ENCODE measurements at regions not wholly inside any gene's neighbourhood (a gene's known extent, or its start where the extent isn't known, plus 50 kb on each side); places are given as distances from the start of the nearest gene placed in this dataset.
A peak's percentile ranks its signal among the peaks of the same experiment; 100 is the strongest.

DNA sequence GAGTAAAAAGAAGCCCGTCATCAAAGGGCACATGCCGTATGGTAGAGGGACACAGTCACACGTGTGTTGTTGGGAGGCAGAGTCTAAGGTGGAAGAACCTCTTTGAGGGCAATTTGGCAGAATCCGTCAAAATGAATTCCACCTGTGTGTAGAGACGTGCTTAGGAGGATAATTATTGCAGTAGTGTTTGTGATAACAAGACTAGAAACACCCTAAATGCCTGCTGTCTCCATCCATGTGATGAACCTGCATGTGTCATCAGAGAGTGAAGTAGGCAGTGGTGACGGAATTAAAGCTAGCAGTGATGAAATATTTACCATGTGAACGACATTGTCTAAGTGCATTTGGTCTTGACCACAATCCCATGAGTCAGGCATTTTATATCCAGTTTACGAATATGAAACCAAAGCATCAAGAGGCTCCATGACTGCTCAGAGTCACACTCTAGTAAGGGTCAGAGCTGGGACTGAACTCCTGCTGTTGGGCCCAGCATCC, 61.3 kb upstream of the ADORA2B start:
- Histone ChIP-seq H3K9me3 (ENCODE audit: control insufficient read depth in 2 of 2, low read length in 2 of 2) (no peaks in the 10 kb centered on the region), H3K4me1 (ENCODE audit: control insufficient read depth, insufficient read depth, low read length, poor library complexity, severe bottlenecking) (peaks cover 2% of the 10 kb centered on the region)
- no peak for ATAC-seq (ENCODE audit: low read depth in 2 of 2)

DNA sequence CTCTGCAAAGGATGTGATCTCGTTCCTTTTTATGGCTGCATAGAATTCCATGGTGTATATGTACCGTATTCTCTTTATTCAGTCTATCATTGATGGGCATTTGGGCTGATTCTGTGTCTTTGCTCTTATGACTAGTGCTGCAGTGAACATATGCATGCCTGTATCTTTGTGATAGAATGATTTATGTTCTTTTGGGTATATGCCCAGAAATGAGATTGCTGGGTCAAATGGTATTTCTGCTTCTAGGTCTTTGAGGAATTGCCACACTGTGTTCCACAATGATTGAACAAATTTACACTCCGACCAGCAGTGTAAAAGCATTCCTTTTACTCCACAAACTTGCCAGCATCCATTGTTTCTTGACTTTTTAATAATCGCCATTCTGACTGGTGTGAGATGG, 60.2 kb upstream of the ADORA2B start:
- H3K27me3 Mint-ChIP-seq: no peaks in the 10 kb centered on the region

More for the DNA sequence above, 61.3 kb upstream of the ADORA2B start:
- no peak overlapping the region for H3K4me3 ChIP-seq (ENCODE audit: low read depth, low read length)
- no peak for DNase-seq
- Mint-ChIP-seq H3K27ac (peak overlapping the region in 1 of 3 donors; percentile 1), H3K4me1 (no peaks in the 10 kb centered on the region), H3K36me3 (no peaks in the 10 kb centered on the region), H3K4me3 (no peak overlapping the region), H3K27me3 (no peaks in the 10 kb centered on the region), H3K9me3 (peaks cover 0 to 2% (median 0%) of the 10 kb centered on the region in 7 donors)
- H3K36me3 ChIP-seq (ENCODE audit: control insufficient read depth, insufficient read depth, low read length): no peaks in the 10 kb centered on the region
- H3K27me3 ChIP-seq (ENCODE audit: control insufficient read depth, insufficient read depth, low read length): peaks cover 4% of the 10 kb centered on the region
- no peak overlapping the region for H3K27ac ChIP-seq (ENCODE audit: insufficient read depth, low read length, poor library complexity, severe bottlenecking)

DNA sequence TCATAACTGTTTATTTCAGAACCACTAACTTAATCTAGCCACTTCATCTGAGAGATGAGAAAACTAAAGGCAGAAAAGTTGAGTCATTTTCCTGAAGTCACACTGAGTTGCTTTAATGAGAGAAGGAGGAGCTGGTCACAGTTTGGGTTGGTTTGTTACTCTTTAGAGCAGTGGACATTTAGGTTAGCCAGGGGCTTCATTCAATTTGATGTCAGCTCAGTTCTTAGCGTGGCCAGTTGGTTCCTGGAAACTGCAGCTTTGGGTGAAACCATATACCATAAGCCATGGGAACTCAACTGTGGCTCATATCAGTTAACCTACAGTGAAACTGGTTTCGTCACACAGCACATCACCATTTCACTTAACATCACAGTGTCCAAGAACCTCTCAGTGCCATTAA, 59.2 kb upstream of the ADORA2B start:
- ATAC-seq (ENCODE audit: low read depth in 2 of 2) (no peak), DNase-seq (no peak)
- H3K27me3 Mint-ChIP-seq: no peaks in the 10 kb centered on the region
- H3K9me3 ChIP-seq (ENCODE audit: control insufficient read depth in 2 of 2, low read length in 2 of 2): no peaks in the 10 kb centered on the region
- H3K4me3 ChIP-seq (ENCODE audit: low read depth, low read length): no peak overlapping the region
- H3K27ac Mint-ChIP-seq: no peak overlapping the region
- H3K4me3 Mint-ChIP-seq: no peak overlapping the region
- no peak overlapping the region for H3K27ac ChIP-seq (ENCODE audit: insufficient read depth, low read length, poor library complexity, severe bottlenecking)
- no peaks in the 10 kb centered on the region for H3K36me3 ChIP-seq (ENCODE audit: control insufficient read depth, insufficient read depth, low read length)
- H3K27me3 ChIP-seq (ENCODE audit: control insufficient read depth, insufficient read depth, low read length): peaks cover 4% of the 10 kb centered on the region
- no peaks in the 10 kb centered on the region for H3K36me3 Mint-ChIP-seq
- H3K4me1 Mint-ChIP-seq: no peaks in the 10 kb centered on the region
- peaks cover 0 to 2% (median 0%) of the 10 kb centered on the region in 7 donors for H3K9me3 Mint-ChIP-seq
- peaks cover 2% of the 10 kb centered on the region for H3K4me1 ChIP-seq (ENCODE audit: control insufficient read depth, insufficient read depth, low read length, poor library complexity, severe bottlenecking)

More for the DNA sequence above, 60.2 kb upstream of the ADORA2B start:
- ATAC-seq (ENCODE audit: low read depth in 2 of 2) (no peak), DNase-seq (no peak)
- no peaks in the 10 kb centered on the region for H3K4me1 Mint-ChIP-seq
- H3K36me3 ChIP-seq (ENCODE audit: control insufficient read depth, insufficient read depth, low read length): no peaks in the 10 kb centered on the region
- no peak overlapping the region for H3K4me3 Mint-ChIP-seq
- no peaks in the 10 kb centered on the region for H3K36me3 Mint-ChIP-seq
- H3K4me3 ChIP-seq (ENCODE audit: low read depth, low read length): no peak overlapping the region
- H3K9me3 ChIP-seq (ENCODE audit: control insufficient read depth in 2 of 2, low read length in 2 of 2): no peaks in the 10 kb centered on the region
- peaks cover 0 to 2% (median 0%) of the 10 kb centered on the region in 7 donors for H3K9me3 Mint-ChIP-seq
- no peak overlapping the region for H3K27ac ChIP-seq (ENCODE audit: insufficient read depth, low read length, poor library complexity, severe bottlenecking)
- peaks cover 2% of the 10 kb centered on the region for H3K4me1 ChIP-seq (ENCODE audit: control insufficient read depth, insufficient read depth, low read length, poor library complexity, severe bottlenecking)
- no peak overlapping the region for H3K27ac Mint-ChIP-seq
- peaks cover 4% of the 10 kb centered on the region for H3K27me3 ChIP-seq (ENCODE audit: control insufficient read depth, insufficient read depth, low read length)

DNA sequence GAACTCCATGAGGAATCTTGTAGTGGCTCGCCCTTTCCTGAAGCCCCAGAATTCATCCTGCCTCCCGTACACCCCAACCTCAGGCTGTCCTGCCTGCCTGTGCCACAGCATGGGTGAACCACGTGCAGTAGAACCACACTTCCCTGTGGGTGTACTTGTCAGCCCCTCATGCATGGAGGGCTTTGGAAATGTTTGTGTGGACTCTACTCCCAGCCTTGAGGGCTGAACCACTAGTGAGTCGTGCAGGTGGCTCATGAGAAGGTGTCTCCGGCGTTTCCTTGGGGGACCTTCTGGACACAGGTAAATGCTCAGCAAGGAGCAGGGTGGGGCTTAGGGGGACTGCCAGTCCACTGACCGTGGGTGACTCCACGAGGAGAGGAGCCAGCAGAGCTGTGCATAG, 58.7 kb upstream of the ADORA2B start:
- Mint-ChIP-seq H3K27me3 (no peaks in the 10 kb centered on the region), H3K27ac (peak overlapping the region in 1 of 3 donors; percentile 56), H3K4me1 (no peaks in the 10 kb centered on the region), H3K4me3 (no peak overlapping the region), H3K36me3 (no peaks in the 10 kb centered on the region), H3K9me3 (peaks cover 0 to 2% (median 0%) of the 10 kb centered on the region in 7 donors)
- ATAC-seq (ENCODE audit: low read depth in 2 of 2) (no peak), DNase-seq (no peak)
- H3K4me1 ChIP-seq (ENCODE audit: control insufficient read depth, insufficient read depth, low read length, poor library complexity, severe bottlenecking): peaks cover 2% of the 10 kb centered on the region
- H3K9me3 ChIP-seq (ENCODE audit: control insufficient read depth in 2 of 2, low read length in 2 of 2): no peaks in the 10 kb centered on the region
- H3K4me3 ChIP-seq (ENCODE audit: low read depth, low read length): no peak overlapping the region
- H3K27me3 ChIP-seq (ENCODE audit: control insufficient read depth, insufficient read depth, low read length): peaks cover 4% of the 10 kb centered on the region
- H3K27ac ChIP-seq (ENCODE audit: insufficient read depth, low read length, poor library complexity, severe bottlenecking): no peak overlapping the region
- no peaks in the 10 kb centered on the region for H3K36me3 ChIP-seq (ENCODE audit: control insufficient read depth, insufficient read depth, low read length)

DNA sequence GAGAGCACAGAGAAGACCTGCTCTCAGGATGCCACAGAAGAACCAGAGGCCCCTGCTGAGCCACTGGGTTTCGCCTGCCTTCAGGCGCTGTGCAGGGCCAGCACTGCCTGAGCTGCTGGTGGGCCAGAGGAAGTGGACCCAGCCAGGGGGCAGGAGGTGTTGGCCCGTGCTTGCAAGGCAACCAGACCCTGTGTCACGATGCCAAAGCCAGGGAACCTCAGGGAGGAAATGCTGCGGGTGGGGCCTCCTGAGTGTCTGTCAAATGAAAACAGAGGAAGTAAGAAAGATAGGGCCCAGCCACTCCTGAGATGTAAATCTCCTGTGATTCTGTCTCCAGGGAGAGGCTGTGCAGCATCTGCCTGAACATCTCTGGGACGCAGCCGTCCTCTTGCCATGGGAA, 58.1 kb upstream of the ADORA2B start:
- ATAC-seq (ENCODE audit: low read depth in 2 of 2) (peak in 1 of 2 donors; percentile 31), DNase-seq (peak in 1 of 3 donors; percentile 35)
- Histone ChIP-seq H3K9me3 (ENCODE audit: control insufficient read depth in 2 of 2, low read length in 2 of 2) (no peaks in the 10 kb centered on the region), H3K4me1 (ENCODE audit: control insufficient read depth, insufficient read depth, low read length, poor library complexity, severe bottlenecking) (peaks cover 2% of the 10 kb centered on the region), H3K27me3 (ENCODE audit: control insufficient read depth, insufficient read depth, low read length) (peaks cover 4% of the 10 kb centered on the region), H3K27ac (ENCODE audit: insufficient read depth, low read length, poor library complexity, severe bottlenecking) (no peak overlapping the region), H3K36me3 (ENCODE audit: control insufficient read depth, insufficient read depth, low read length) (no peaks in the 10 kb centered on the region), H3K4me3 (ENCODE audit: low read depth, low read length) (no peak overlapping the region)
- Mint-ChIP-seq H3K4me1 (no peaks in the 10 kb centered on the region), H3K36me3 (no peaks in the 10 kb centered on the region), H3K9me3 (peaks cover 0 to 2% (median 0%) of the 10 kb centered on the region in 7 donors), H3K4me3 (no peak overlapping the region), H3K27ac (peak overlapping the region in 2 of 3 donors; percentile 29 to 84), H3K27me3 (no peaks in the 10 kb centered on the region)

DNA sequence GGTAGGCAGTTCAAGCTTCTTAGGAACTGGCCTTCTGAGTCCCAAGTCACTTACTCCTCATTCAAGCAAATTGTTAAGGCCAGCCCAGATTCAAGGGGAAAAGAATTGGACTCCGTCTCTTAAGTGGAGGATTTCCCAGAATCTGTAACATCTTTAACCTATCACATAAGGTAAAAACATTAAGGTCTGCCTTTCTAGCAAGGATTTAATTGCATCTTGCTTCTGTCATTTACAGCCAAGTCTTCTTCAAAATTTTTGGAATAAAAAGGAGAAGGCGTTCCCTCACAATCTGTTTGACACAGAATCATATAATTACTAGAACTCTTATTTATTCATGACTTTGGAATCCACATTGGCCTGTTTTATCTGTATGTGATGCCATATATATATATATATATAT, 56.5 kb upstream of the ADORA2B start:
- H3K27ac Mint-ChIP-seq: no peak overlapping the region
- no peak overlapping the region for H3K4me3 Mint-ChIP-seq
- H3K27ac ChIP-seq (ENCODE audit: insufficient read depth, low read length, poor library complexity, severe bottlenecking): no peak overlapping the region
- no peaks in the 10 kb centered on the region for H3K36me3 ChIP-seq (ENCODE audit: control insufficient read depth, insufficient read depth, low read length)
- no peak for ATAC-seq (ENCODE audit: low read depth in 2 of 2)
- H3K4me1 Mint-ChIP-seq: no peaks in the 10 kb centered on the region
- no peaks in the 10 kb centered on the region for H3K36me3 Mint-ChIP-seq
- peaks cover 4% of the 10 kb centered on the region for H3K27me3 ChIP-seq (ENCODE audit: control insufficient read depth, insufficient read depth, low read length)
- peaks cover 3% of the 10 kb centered on the region for H3K27me3 Mint-ChIP-seq
- H3K4me3 ChIP-seq (ENCODE audit: low read depth, low read length): no peak overlapping the region
- H3K4me1 ChIP-seq (ENCODE audit: control insufficient read depth, insufficient read depth, low read length, poor library complexity, severe bottlenecking): peaks cover 2% of the 10 kb centered on the region
- H3K9me3 Mint-ChIP-seq: no peaks in the 10 kb centered on the region
- no peaks in the 10 kb centered on the region for H3K9me3 ChIP-seq (ENCODE audit: control insufficient read depth in 2 of 2, low read length in 2 of 2)
- no peak for DNase-seq

DNA sequence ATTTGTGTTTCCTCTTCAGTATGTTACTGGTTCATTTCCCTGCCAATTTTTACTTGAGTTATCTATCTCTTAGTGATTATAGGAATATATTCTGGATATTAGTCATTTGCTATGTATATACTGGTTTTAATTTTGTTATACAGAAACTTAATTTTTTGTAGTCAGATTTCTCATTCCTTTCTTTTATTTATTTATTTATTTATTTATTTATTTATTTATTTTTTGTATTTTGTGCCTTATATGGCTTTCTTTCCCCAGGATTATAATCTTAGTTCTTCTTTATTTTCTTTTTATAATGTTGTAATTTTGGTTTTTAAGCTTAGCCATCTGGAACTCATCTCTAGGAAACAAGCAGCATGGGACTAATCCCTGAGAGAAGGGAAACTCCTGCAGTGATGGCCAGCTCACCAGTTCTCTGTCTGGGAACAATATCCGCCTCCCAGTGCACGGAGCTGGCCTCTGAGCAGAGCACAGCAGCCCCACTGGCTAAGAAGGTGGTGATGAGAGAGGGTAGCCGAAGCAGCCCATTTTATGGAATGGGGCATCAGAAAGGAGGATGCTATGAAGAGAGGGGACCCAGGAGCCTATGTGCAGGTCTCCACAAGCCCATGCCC, 54.5 kb upstream of the ADORA2B start:
- ATAC-seq (ENCODE audit: low read depth in 2 of 2) (no peak), DNase-seq (no peak)
- H3K27me3 Mint-ChIP-seq: peaks cover 5% of the 10 kb centered on the region
- no peak overlapping the region for H3K27ac ChIP-seq (ENCODE audit: insufficient read depth, low read length, poor library complexity, severe bottlenecking)
- peaks cover 2% of the 10 kb centered on the region for H3K4me1 ChIP-seq (ENCODE audit: control insufficient read depth, insufficient read depth, low read length, poor library complexity, severe bottlenecking)
- no peaks in the 10 kb centered on the region for H3K27me3 ChIP-seq (ENCODE audit: control insufficient read depth, insufficient read depth, low read length)
- H3K4me1 Mint-ChIP-seq: no peaks in the 10 kb centered on the region
- H3K27ac Mint-ChIP-seq: no peak overlapping the region
- no peak overlapping the region for H3K4me3 Mint-ChIP-seq
- H3K9me3 ChIP-seq (ENCODE audit: control insufficient read depth in 2 of 2, low read length in 2 of 2): no peaks in the 10 kb centered on the region
- peaks cover 4% of the 10 kb centered on the region for H3K36me3 Mint-ChIP-seq
- H3K36me3 ChIP-seq (ENCODE audit: control insufficient read depth, insufficient read depth, low read length): no peaks in the 10 kb centered on the region
- no peak overlapping the region for H3K4me3 ChIP-seq (ENCODE audit: low read depth, low read length)
- no peaks in the 10 kb centered on the region for H3K9me3 Mint-ChIP-seq

DNA sequence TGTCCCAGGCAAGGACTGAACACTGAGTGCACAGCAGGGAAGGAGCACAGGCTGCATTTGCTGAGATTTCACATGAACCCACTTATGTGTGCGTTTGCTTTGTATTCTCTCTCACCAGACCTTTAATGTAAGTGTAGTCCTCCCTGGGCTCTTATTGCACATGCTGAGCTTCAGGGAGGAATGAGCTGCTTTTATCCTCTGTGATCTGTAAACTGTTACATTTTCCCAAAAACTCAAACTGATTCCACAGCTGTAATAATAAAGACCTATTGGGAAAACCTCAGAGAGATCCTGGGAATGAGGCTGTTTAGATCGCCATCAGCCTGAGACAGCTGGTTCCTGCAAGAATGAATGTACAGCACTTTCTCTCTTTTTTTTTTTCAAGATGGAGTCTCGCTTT, 53.6 kb upstream of the ADORA2B start:
- H3K27ac Mint-ChIP-seq: no peak overlapping the region
- no peaks in the 10 kb centered on the region for H3K4me1 Mint-ChIP-seq
- H3K4me1 ChIP-seq (ENCODE audit: control insufficient read depth, insufficient read depth, low read length, poor library complexity, severe bottlenecking): peaks cover 2% of the 10 kb centered on the region

More for the DNA sequence above, 53.6 kb upstream of the ADORA2B start:
- Mint-ChIP-seq H3K4me3 (no peak overlapping the region), H3K27me3 (peaks cover 11% of the 10 kb centered on the region), H3K9me3 (no peaks in the 10 kb centered on the region), H3K36me3 (peaks cover 4% of the 10 kb centered on the region)
- no peaks in the 10 kb centered on the region for H3K9me3 ChIP-seq (ENCODE audit: control insufficient read depth in 2 of 2, low read length in 2 of 2)
- H3K36me3 ChIP-seq (ENCODE audit: control insufficient read depth, insufficient read depth, low read length): no peaks in the 10 kb centered on the region
- H3K27ac ChIP-seq (ENCODE audit: insufficient read depth, low read length, poor library complexity, severe bottlenecking): no peak overlapping the region
- DNase-seq (no peak), ATAC-seq (ENCODE audit: low read depth in 2 of 2) (no peak)
- no peak overlapping the region for H3K4me3 ChIP-seq (ENCODE audit: low read depth, low read length)
- H3K27me3 ChIP-seq (ENCODE audit: control insufficient read depth, insufficient read depth, low read length): no peaks in the 10 kb centered on the region

All from CD4-positive, CD25-positive, alpha-beta regulatory T cell (primary cell).